ENCODE measurements at regions not wholly inside any gene's neighbourhood (a gene's known extent, or its start where the extent isn't known, plus 50 kb on each side); places are given as distances from the start of the nearest gene placed in this dataset.

GRCh38 chr1:56220021-56220420 lies 359.3 kb downstream of the PLPP3 start:
- TF ChIP-seq POLR2A (IDR thresholded peaks at IDR 0.05) (no peak), CTCF (IDR thresholded peaks at IDR 0.05) (no peak), POLR2AphosphoS5 (IDR thresholded peaks at IDR 0.05) (no peak)

Data from prostate gland (tissue), 2 donors.